BLaER1 treated with 17β-estradiol and CSF1 and Interleukin-3, amounts not matched to agents 10 nM and 100 nM (cell line): ENCODE measurements at regions not wholly inside any gene's neighbourhood (a gene's known extent, or its start where the extent isn't known, plus 50 kb on each side); places are given as distances from the start of the nearest gene placed in this dataset.

Experiments used
- H3K27ac ChIP-seq, 11 experiments: shearing (Covaris generic); formaldehyde crosslinking; 2 replicates each; pipeline ENCODE4 v1.8.1; 2022
- H3K27me3 ChIP-seq, 11 experiments: shearing (Covaris generic); formaldehyde crosslinking; 2 replicates each; pipeline ENCODE4 v1.8.1; 2022
- H3K36me3 ChIP-seq, 11 experiments: shearing (Covaris generic); formaldehyde crosslinking; 2 replicates each; pipeline ENCODE4 v1.8.1; 2022
- H3K4me1 ChIP-seq, 10 experiments: shearing (Covaris generic); formaldehyde crosslinking; 2 replicates each; pipeline ENCODE4 v1.8.1; 2022
- H3K4me2 ChIP-seq, 11 experiments: shearing (Covaris generic); formaldehyde crosslinking; 2 replicates each; pipeline ENCODE4 v1.8.1; 2022
- H3K4me3 ChIP-seq, 10 experiments: shearing (Covaris generic); formaldehyde crosslinking; 2 replicates each; pipeline ENCODE4 v1.8.1; 2022
- H3K9ac ChIP-seq, 11 experiments: shearing (Covaris generic); formaldehyde crosslinking; 2 replicates each; pipeline ENCODE4 v1.8.1; 2022
- H3K9me3 ChIP-seq, 11 experiments: shearing (Covaris generic); formaldehyde crosslinking; replicated peaks in 1 of 11; 2 replicates each; pipeline ENCODE4 v1.8.1; 2022
- H4K20me1 ChIP-seq, 11 experiments: shearing (Covaris generic); formaldehyde crosslinking; 2 replicates each; pipeline ENCODE4 v1.8.1; 2022
- Cebpa-rat ChIP-seq, 11 experiments: shearing (Covaris generic); IDR thresholded peaks; 2 replicates each; pipeline ENCODE4 v1.8.1; 2022

DNA sequence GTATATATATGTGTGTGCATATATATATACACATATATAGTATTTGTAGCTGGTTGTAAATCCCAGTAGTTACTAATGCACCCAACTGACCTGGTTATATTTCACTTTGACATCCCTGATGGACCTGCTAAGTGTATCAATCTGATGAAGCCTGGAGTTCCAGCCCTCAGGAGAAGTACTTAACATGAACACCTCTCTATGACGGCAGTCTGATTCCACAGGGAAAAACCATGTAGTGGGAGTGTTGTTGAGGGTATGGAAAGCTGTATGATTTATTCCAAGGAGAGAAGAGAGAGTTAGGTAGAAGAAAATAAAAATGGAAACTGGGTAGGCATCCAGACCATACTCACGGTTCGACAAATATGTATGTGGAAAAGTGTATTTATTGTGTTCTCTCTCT, 531.2 kb upstream of the SEMA6D start:
- Histone ChIP-seq H3K27ac (no peak overlapping the region), H3K9me3 (peaks cover 0 to 17% (median 12%) of the 10 kb centered on the region in 11 experiments; a peak in 12 of 22 replicates), H3K4me2 (no peak overlapping the region), H3K27me3 (peaks cover 21 to 28% (median 24%) of the 10 kb centered on the region in 11 experiments), H3K36me3 (no peaks in the 10 kb centered on the region), H3K4me3 (no peak overlapping the region), H3K9ac (no peak overlapping the region), H4K20me1 (no peaks in the 10 kb centered on the region), H3K4me1 (no peaks in the 10 kb centered on the region)
- TF ChIP-seq Cebpa-rat (IDR thresholded peaks at IDR 0.05): no peak

DNA sequence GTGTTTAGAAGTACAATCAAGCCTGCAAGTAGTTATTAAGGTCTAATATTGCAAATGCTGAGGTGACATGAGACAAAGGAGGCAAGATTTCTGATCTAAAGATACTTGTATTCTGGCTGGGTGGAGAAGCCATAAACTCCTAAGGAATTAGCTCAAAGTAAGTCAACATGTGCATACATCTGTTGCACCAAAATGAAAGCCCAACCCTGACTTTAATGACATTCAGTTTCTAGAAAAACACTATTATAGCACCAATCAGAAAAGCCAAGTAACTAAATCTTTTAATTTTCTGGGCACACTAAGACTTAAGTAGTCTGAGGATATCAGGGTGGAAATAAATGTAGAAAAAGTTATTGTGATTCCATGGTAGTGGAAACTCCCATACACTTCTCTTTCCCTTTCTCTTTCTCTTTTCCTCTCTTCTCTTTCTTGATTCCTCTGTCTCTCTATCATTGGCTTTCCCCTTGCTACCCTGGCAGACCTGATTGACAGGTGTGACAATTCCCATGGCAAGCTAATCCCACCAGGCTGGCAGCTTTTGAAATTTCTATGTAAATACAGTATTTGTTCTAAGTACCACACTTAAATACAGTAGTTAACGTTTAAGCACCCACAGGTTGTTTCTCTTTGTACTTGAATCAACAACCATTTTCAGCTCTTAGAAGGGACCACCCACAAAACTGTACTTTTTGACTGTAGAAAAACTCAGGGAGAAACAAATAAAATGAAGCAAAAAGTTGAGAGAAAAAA, 528.4 kb upstream of the SEMA6D start:
- H3K36me3 ChIP-seq: no peaks in the 10 kb centered on the region
- peaks cover 16 to 18% (median 17%) of the 10 kb centered on the region in 11 experiments for H3K27me3 ChIP-seq
- TF ChIP-seq Cebpa-rat (IDR thresholded peaks at IDR 0.05): no peak
- no peak overlapping the region for H3K27ac ChIP-seq
- H3K4me3 ChIP-seq: no peak overlapping the region
- peaks cover 0 to 14% (median 11%) of the 10 kb centered on the region in 11 experiments; a peak in 12 of 22 replicates for H3K9me3 ChIP-seq
- no peak overlapping the region for H3K4me2 ChIP-seq
- no peaks in the 10 kb centered on the region for H3K4me1 ChIP-seq
- H3K9ac ChIP-seq: no peak overlapping the region
- H4K20me1 ChIP-seq: no peaks in the 10 kb centered on the region

DNA sequence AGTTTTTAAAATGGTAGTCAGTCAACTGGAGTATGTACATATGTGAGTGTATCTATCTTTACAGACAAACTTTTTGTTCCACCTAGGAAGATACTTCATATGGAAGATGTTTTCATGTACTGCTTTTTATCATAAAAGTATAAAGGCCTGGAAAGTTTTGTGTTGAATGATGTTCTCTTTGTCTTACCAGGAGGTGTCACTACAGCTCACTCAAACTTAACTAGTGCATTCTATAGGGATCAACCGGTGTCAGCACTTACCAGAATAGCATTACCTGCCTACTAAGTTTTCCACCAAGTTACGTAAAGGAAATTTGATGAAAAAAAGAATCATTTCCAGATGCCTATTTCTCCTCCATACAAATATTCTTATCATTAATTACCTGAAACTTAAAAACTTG, 522.6 kb upstream of the SEMA6D start:
- Histone ChIP-seq H3K9me3 (no peaks in the 10 kb centered on the region), H3K9ac (no peak overlapping the region), H4K20me1 (no peaks in the 10 kb centered on the region), H3K27me3 (no peaks in the 10 kb centered on the region), H3K27ac (no peak overlapping the region), H3K36me3 (no peaks in the 10 kb centered on the region), H3K4me1 (no peaks in the 10 kb centered on the region), H3K4me3 (no peak overlapping the region), H3K4me2 (no peak overlapping the region)
- TF ChIP-seq Cebpa-rat (IDR thresholded peaks at IDR 0.05): no peak

DNA sequence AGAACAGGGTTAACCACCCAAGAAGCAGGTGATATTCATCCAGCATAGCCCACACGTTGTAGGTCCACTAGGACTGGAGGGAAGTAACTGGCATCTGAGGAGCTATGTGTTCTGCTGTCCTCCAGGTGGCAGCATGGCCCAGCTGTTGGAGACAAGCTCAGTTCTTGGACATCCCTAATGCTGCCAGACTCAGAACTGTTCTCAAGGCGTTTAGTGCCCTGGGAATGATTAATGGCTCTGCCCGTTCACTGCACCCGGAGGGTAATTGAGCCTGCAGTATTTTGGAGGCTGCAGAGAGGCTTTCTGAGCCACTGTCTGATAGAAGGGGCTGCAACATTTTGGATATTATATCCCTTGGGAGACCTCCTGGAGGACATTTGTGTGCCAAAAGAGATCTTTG, 521.3 kb upstream of the SEMA6D start:
- Histone ChIP-seq H3K36me3 (no peaks in the 10 kb centered on the region), H3K4me3 (no peak overlapping the region), H3K27ac (no peak overlapping the region), H4K20me1 (no peaks in the 10 kb centered on the region), H3K9me3 (no peaks in the 10 kb centered on the region), H3K4me1 (no peaks in the 10 kb centered on the region), H3K27me3 (no peaks in the 10 kb centered on the region), H3K4me2 (no peak overlapping the region), H3K9ac (no peak overlapping the region)
- no peak for TF ChIP-seq Cebpa-rat (IDR thresholded peaks at IDR 0.05)

DNA sequence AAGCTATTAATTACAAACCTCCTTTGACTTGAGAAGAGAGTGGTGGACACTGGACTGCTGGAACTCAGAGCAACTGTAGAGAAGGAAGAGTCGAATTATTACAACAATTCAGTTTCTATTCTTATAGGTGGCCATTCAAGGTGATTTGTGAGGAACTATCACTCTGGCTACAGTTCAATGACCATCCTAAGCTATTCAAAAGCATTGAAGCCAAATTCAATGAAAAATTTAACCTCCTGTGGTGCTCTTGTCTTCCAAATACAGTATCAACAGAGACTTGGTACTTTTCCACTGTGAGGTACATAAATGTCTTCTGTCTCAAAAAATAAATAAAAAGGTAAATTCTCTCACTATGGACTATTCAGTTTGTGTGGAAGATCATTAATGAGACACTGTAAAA, 513.3 kb upstream of the SEMA6D start:
- no peaks in the 10 kb centered on the region for H4K20me1 ChIP-seq
- H3K27ac ChIP-seq: no peak overlapping the region
- no peaks in the 10 kb centered on the region for H3K9me3 ChIP-seq
- H3K9ac ChIP-seq: no peak overlapping the region
- no peak overlapping the region for H3K4me3 ChIP-seq
- H3K27me3 ChIP-seq: no peaks in the 10 kb centered on the region
- no peak for TF ChIP-seq Cebpa-rat (IDR thresholded peaks at IDR 0.05)
- no peaks in the 10 kb centered on the region for H3K4me1 ChIP-seq
- H3K4me2 ChIP-seq: no peak overlapping the region
- H3K36me3 ChIP-seq: no peaks in the 10 kb centered on the region

DNA sequence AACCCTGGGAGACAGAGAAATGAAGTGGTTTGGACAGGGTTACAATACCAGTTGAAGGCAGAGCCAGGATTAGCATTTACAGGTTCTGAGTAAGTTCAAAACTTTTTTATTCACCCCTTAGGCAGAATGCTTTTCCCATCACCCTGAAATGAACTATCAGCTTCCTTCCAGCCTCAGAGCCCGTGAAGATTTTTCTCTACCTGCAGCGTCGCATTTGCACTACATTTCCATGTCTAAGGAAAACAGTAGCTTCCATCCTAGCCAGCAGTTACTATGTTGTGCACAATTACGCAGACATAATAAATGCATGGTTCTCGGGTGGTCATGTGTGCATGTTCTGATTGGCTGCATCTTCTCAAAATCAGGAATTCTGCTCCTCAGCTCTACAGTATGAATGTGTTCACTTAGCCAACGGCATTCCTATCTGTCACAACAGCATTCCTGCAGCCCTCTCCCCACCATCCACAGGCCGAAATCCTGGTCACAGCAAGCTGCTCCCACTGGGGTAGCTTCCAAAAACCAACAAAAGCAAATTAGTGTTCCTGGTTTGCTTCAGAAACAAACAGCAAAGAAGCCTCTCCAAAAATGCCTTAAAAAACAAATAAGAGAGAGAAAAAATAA, 510.8 kb upstream of the SEMA6D start:
- Histone ChIP-seq H3K9ac (no peak overlapping the region), H3K4me3 (no peak overlapping the region), H3K4me2 (no peak overlapping the region), H3K9me3 (no peaks in the 10 kb centered on the region), H4K20me1 (no peaks in the 10 kb centered on the region), H3K27me3 (no peaks in the 10 kb centered on the region), H3K4me1 (no peaks in the 10 kb centered on the region), H3K36me3 (no peaks in the 10 kb centered on the region), H3K27ac (no peak overlapping the region)
- no peak for TF ChIP-seq Cebpa-rat (IDR thresholded peaks at IDR 0.05)

DNA sequence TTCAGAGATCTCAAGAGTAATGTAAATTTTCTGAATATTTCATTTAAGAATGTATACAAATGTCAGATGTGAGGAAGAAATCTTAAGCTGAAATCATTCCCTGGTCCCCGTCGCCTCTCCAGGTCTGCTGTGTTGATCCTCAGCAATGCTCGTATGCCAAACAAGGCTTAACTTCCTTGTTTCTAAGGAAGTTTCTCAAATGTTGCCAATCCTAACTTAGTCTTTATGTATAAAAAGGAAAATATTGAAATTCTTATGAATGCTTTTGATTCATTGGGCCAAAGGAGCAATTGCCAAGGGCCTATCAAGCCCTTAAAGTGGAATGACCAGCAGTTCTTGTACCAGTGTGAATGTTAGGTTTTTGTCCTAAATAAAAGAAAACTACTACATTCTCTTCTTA, 507.7 kb upstream of the SEMA6D start:
- no peaks in the 10 kb centered on the region for H3K36me3 ChIP-seq
- no peaks in the 10 kb centered on the region for H3K9me3 ChIP-seq
- no peak for TF ChIP-seq Cebpa-rat (IDR thresholded peaks at IDR 0.05)
- no peaks in the 10 kb centered on the region for H3K27me3 ChIP-seq
- H3K27ac ChIP-seq: no peak overlapping the region
- H3K4me3 ChIP-seq: no peak overlapping the region
- H3K9ac ChIP-seq: no peak overlapping the region
- no peaks in the 10 kb centered on the region for H3K4me1 ChIP-seq
- no peak overlapping the region for H3K4me2 ChIP-seq
- H4K20me1 ChIP-seq: no peaks in the 10 kb centered on the region

DNA sequence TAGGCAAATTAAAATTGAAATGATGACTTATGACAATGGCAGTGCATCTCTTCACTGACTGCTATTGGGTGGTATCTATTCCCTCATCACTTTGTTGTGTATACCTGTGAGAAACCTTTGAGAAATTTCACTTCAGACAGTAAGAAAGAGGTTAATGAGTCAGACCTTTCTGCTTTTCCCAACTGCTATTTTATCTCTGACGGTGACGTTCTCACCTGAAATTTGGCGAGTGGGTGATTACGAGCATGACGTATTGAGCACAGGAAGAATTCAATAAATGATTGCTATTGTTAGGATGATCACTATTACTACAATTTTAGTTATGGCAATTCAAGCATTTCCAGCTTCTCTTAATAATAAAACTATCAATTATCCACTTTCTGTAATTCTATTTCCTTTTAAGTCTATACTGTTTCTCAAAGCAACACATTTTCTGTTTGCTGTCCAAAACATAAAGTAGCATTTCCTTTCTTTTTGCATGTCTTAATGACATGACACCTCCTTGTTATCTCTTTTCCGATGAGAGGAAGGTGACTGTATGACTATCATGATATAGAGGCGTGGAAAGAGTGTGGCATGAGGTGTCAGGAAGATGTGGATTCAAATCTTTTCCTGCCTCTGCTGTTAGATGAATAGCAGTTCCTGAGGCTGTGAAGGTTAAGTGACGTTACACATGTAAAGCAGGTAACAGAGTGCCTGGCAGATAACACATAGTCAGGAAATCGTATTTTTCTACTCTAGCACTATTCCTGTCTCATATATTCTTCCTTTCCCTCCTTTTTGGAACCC, 504.9 kb upstream of the SEMA6D start:
- H3K27ac ChIP-seq: no peak overlapping the region
- no peaks in the 10 kb centered on the region for H3K27me3 ChIP-seq
- no peaks in the 10 kb centered on the region for H3K4me1 ChIP-seq
- H3K4me3 ChIP-seq: no peak overlapping the region
- no peak overlapping the region for H3K4me2 ChIP-seq
- no peaks in the 10 kb centered on the region for H3K36me3 ChIP-seq
- no peak for TF ChIP-seq Cebpa-rat (IDR thresholded peaks at IDR 0.05)
- no peaks in the 10 kb centered on the region for H3K9me3 ChIP-seq
- no peaks in the 10 kb centered on the region for H4K20me1 ChIP-seq
- H3K9ac ChIP-seq: no peak overlapping the region

DNA sequence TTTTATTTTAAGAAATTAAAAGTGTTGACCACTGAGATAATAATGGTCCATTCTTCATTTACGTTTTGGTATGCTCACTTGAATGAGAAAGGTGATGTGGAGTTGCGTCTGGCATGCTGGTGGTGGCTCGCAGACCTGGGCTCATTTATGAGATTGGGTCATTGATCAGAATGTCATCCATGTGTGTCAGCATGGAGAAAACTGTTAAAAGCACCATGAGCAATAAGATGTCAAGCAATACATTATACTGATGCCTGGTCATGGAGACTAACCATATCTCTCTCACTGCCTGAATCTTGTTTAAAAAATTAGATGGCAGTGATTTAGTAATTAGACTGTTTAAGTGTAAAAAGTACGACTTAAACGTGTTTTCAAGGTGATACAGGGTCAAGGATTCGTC, 503.4 kb upstream of the SEMA6D start:
- Histone ChIP-seq H3K4me1 (no peaks in the 10 kb centered on the region), H3K9me3 (no peaks in the 10 kb centered on the region), H3K4me2 (no peak overlapping the region), H4K20me1 (no peaks in the 10 kb centered on the region), H3K36me3 (no peaks in the 10 kb centered on the region), H3K9ac (no peak overlapping the region), H3K27me3 (no peaks in the 10 kb centered on the region), H3K27ac (no peak overlapping the region), H3K4me3 (no peak overlapping the region)
- no peak for TF ChIP-seq Cebpa-rat (IDR thresholded peaks at IDR 0.05)
